ENCODE measurements at regions not wholly inside any gene's neighbourhood (a gene's known extent, or its start where the extent isn't known, plus 50 kb on each side); places are given as distances from the start of the nearest gene placed in this dataset.

DNA sequence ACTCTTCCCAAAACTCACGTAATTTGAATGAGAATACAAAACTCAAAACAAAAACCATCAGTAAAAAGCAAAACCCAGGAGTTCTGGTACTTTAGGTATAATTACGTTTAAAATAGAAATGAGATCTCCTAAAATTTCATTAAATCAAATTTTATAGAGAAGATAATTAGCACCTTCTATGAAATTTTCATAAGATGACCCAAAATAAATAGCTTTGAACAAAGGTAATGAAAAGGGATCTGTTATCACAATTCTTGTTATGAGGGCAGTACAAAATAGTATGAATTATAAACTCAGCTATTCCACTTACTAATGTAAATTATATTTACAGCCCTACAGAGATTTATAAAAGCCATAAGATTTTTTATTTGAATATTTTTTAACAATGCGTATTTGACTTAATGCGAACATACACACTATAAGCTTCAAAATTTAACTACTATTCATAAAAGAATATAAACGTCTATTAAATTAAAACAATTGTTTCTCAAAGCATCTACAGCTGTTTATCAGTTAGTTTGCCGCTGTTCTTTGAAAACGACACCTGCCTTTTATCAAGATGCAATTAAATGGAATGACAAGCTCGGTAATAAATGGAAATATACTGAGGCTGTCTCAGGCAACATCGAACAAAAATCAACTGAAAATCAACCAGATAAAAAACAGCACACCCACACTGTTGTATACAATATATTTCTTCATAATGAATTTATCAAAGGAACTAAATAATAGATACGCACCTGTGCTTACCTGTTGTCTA is 63.8 kb downstream of the KCNRG start:
- TF ChIP-seq, protein P1, sequence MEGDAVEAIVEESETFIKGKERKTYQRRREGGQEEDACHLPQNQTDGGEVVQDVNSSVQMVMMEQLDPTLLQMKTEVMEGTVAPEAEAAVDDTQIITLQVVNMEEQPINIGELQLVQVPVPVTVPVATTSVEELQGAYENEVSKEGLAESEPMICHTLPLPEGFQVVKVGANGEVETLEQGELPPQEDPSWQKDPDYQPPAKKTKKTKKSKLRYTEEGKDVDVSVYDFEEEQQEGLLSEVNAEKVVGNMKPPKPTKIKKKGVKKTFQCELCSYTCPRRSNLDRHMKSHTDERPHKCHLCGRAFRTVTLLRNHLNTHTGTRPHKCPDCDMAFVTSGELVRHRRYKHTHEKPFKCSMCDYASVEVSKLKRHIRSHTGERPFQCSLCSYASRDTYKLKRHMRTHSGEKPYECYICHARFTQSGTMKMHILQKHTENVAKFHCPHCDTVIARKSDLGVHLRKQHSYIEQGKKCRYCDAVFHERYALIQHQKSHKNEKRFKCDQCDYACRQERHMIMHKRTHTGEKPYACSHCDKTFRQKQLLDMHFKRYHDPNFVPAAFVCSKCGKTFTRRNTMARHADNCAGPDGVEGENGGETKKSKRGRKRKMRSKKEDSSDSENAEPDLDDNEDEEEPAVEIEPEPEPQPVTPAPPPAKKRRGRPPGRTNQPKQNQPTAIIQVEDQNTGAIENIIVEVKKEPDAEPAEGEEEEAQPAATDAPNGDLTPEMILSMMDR (IDR thresholded peaks at IDR 0.05): no peak
- TF ChIP-seq ZFX (IDR thresholded peaks at IDR 0.05; ENCODE audit: borderline replicate concordance): no peak
